ENCODE measurements at regions not wholly inside any gene's neighbourhood (a gene's known extent, or its start where the extent isn't known, plus 50 kb on each side); places are given as distances from the start of the nearest gene placed in this dataset.

DNA sequence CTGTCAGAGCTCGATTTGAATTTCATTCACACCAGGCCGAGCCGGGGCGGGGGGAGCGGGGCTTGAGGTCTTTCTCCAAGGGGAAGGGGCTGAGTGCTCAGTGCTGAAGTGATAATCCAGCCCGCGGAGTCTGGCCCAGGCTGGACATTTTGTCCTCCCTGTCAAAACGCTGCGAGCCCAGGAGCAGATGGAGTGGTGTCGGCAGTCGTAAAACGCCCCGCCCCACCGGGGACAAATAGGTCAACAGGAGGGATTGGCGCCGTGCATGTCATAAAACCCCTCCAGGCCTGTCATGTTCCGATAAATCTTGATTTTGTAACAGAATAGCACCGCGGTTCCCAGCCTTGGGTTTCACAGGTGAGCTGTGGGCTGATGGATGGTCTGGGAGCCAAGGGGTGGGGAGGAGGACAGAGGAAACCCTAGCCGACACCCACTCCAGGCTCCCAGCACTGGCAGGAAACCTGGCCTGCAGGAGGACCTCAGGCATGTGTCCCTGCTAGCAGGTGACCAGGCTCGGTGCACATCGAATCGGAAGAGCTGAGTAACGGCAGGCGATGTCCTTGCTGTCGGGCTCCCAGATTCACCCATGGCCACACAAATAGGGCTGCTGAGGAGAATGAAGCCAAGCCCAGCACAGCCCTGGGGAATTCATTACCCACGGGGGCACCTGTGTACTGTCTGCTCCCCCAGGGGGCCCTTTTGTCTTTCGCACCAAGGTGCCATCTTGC, 341.4 kb downstream of the FOXL1 start:
- Histone ChIP-seq H3K36me3 (no peaks in the 10 kb centered on the region), H3K27me3 (peaks cover 0 to 47% of the 10 kb centered on the region in 2 donors), H3K27ac (no peak overlapping the region), H3K4me3 (no peak overlapping the region), H3K9me3 (peaks cover 0 to 10% of the 10 kb centered on the region in 2 donors), H3K4me1 (no peaks in the 10 kb centered on the region)
- DNase-seq (no peak), ATAC-seq (no peak)
- TF ChIP-seq, protein P1, sequence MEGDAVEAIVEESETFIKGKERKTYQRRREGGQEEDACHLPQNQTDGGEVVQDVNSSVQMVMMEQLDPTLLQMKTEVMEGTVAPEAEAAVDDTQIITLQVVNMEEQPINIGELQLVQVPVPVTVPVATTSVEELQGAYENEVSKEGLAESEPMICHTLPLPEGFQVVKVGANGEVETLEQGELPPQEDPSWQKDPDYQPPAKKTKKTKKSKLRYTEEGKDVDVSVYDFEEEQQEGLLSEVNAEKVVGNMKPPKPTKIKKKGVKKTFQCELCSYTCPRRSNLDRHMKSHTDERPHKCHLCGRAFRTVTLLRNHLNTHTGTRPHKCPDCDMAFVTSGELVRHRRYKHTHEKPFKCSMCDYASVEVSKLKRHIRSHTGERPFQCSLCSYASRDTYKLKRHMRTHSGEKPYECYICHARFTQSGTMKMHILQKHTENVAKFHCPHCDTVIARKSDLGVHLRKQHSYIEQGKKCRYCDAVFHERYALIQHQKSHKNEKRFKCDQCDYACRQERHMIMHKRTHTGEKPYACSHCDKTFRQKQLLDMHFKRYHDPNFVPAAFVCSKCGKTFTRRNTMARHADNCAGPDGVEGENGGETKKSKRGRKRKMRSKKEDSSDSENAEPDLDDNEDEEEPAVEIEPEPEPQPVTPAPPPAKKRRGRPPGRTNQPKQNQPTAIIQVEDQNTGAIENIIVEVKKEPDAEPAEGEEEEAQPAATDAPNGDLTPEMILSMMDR (IDR thresholded peaks at IDR 0.05), result no peak
- intact Hi-C loops (cut with DNase I), result no loop called here

DNA sequence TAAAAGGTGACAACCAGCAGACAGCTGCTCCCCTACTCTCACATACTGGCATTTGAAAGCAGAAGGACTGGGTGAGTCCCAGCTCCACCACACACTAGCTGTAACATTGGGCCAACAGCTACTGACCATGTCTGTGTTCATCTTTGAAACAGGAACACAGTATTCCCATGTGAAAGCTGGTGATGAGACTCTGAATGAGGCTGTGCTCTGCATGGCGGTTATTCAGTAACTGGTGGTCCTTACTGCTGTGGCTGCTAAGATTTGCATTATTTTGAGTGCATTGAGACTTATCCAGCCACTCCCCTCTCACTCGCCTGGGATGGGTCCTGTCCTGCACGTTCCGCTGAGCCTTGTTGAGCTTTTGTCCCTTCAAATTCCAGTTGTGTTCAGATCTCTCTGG, 342.9 kb downstream of the FOXL1 start:
- Histone ChIP-seq H3K36me3 (no peaks in the 10 kb centered on the region), H3K9me3 (peaks cover 0 to 10% of the 10 kb centered on the region in 2 donors)
- no peak for ATAC-seq

DNA sequence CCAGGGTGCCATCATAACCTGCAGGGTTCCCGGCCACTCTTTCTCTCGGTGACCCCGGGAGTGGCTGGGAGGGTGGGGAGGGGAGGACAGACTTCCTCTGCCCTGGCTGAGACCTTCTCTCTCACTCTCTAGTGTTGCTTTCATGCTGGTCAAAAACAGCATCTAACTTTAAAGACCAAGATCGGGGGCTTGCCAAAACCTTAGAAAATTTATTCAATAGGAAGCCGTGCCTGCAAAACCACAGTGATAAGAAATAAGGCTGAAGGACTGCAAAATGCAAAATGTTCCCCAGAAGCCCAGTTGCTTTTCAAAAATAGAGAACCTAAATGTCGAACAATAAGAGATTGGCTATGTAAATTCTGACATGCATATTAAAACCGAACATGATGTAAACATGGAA, 344.0 kb downstream of the FOXL1 start:
- TF ChIP-seq, protein P1 (IDR thresholded peaks at IDR 0.05), result no peak
- no peak overlapping the region for H3K4me3 ChIP-seq
- DNase-seq (no peak), ATAC-seq (no peak)
- H3K9me3 ChIP-seq, result peaks cover 0 to 10% of the 10 kb centered on the region in 2 donors
- H3K36me3 ChIP-seq, result no peaks in the 10 kb centered on the region
- H3K27ac ChIP-seq, result no peak overlapping the region
- no peaks in the 10 kb centered on the region for H3K4me1 ChIP-seq
- intact Hi-C loops (cut with DNase I), result no loop called here
- H3K27me3 ChIP-seq, result peaks cover 0 to 66% of the 10 kb centered on the region in 2 donors

More for the DNA sequence above, 342.9 kb downstream of the FOXL1 start:
- H3K4me3 ChIP-seq, result no peak overlapping the region
- H3K4me1 ChIP-seq, result no peaks in the 10 kb centered on the region
- H3K27ac ChIP-seq, result no peak overlapping the region
- TF ChIP-seq, protein P1 (IDR thresholded peaks at IDR 0.05), result no peak
- peaks cover 0 to 56% of the 10 kb centered on the region in 2 donors for H3K27me3 ChIP-seq
- no peak for DNase-seq
- intact Hi-C loops (cut with DNase I), result no loop called here

- Histone ChIP-seq H3K4me3 (no peak overlapping the region), H3K4me1 (no peaks in the 10 kb centered on the region), H3K9me3 (peaks cover 0 to 10% of the 10 kb centered on the region in 2 donors), H3K27me3 (peaks cover 0 to 74% of the 10 kb centered on the region in 2 donors), H3K36me3 (no peaks in the 10 kb centered on the region), H3K27ac (no peak overlapping the region)
- ATAC-seq (no peak), DNase-seq (no peak)
- intact Hi-C loops (cut with DNase I), result no loop called here
- TF ChIP-seq, protein P1 (IDR thresholded peaks at IDR 0.05), result no peak
Observed at GRCh38 chr16:86923656-86924055, 345.3 kb downstream of the FOXL1 start.

GRCh38 chr16:86924537-86924936, 346.2 kb downstream of the FOXL1 start:
- ATAC-seq, result no peak
- TF ChIP-seq, protein P1 (IDR thresholded peaks at IDR 0.05), result no peak
- H3K27me3 ChIP-seq, result peaks cover 3 to 78% of the 10 kb centered on the region in 2 donors
- no peak overlapping the region for H3K27ac ChIP-seq
- intact Hi-C loops (cut with DNase I), result no loop called here
- no peaks in the 10 kb centered on the region for H3K36me3 ChIP-seq
- H3K4me3 ChIP-seq, result no peak overlapping the region
- DNase-seq, result no peak
- H3K9me3 ChIP-seq, result peaks cover 0 to 10% of the 10 kb centered on the region in 2 donors
- H3K4me1 ChIP-seq, result peaks cover 0 to 6% of the 10 kb centered on the region in 2 donors
